ENCODE measurements at regions not wholly inside any gene's neighbourhood (a gene's known extent, or its start where the extent isn't known, plus 50 kb on each side); places are given as distances from the start of the nearest gene placed in this dataset.
"Not testable (repeated sequence)": the region's sequence is repeated elsewhere in the genome, so short reads cannot be mapped to it uniquely, and the experiment has no call there.

DNA sequence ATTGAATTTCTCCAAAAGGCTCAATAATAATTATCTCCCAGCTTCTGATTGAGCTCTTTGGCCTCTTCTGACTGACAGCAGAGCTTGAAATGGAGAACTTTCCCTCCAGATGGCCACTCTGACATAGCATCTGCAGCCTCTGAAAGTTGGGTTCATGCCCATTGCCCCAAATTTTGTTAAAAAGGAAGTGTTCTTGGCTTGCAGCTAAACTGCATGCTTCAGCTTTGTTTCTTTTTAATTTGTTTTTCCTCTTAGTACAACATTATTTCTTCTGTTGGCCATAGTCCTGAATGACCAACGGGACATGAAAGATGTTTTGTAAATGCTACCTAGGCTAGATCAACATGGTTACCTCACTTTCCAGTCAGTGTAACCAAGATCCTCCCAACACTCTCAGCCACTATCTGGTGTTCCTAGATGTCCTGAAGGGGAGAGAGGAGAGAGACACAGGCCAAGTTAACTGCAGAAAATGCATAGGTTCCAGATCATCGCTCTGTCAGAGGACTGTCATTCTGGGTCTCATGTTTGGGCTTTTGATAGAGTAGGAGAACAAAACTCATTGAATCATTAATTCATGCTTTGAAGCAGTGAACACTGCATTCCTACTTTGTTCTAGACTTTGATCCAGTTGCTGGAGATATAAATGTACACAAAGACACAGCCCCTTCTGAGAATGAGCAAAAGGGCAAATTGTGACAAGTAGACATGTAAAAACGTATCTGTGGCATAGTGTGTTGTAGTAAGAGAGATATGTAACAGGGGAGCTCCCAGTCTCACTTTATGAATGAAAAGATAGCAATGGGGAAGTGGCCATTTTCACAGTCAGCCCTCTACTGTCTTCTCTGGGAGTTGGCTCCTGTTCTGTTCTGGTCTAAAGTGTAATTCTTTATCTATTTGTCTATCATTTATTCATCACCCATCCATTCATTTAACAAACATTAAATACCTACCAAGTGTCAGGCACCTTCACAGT, 156.2 kb downstream of the ZNF621 start:
- no peak for DNase-seq (ENCODE audit: low spot score)
- no peak overlapping the region for H3K27ac ChIP-seq
- no peak for TF ChIP-seq CTCF (conservative IDR thresholded peaks at IDR 0.05; ENCODE audit: low read depth)
- ChIA-PET CTCF (no interaction called here), POLR2A (ENCODE audit: low non-redundant PET) (no interaction called here)

- no peak overlapping the region for H3K27ac ChIP-seq
- TF ChIP-seq CTCF (conservative IDR thresholded peaks at IDR 0.05; ENCODE audit: low read depth) = no peak
- ChIA-PET CTCF (no interaction called here), POLR2A (ENCODE audit: low non-redundant PET) (no interaction called here)
- no peak for DNase-seq (ENCODE audit: low spot score)
Measured at GRCh38 chr3:40681658-40682055, 156.9 kb downstream of the ZNF621 start.

- TF ChIP-seq CTCF (conservative IDR thresholded peaks at IDR 0.05; ENCODE audit: low read depth) = no peak
- no peak overlapping the region for H3K27ac ChIP-seq
- ChIA-PET POLR2A (ENCODE audit: low non-redundant PET) (no interaction called here), CTCF (no interaction called here)
- DNase-seq (ENCODE audit: low spot score) = no peak
Measured at GRCh38 chr3:40689837-40690236, 165.1 kb downstream of the ZNF621 start.

GRCh38 chr3:40690749-40691451, 166.1 kb downstream of the ZNF621 start:
- H3K27ac ChIP-seq = peak overlapping the region; percentile 48
- no peak for TF ChIP-seq CTCF (conservative IDR thresholded peaks at IDR 0.05; ENCODE audit: low read depth)
- CTCF ChIA-PET = no interaction called here
- POLR2A ChIA-PET (ENCODE audit: low non-redundant PET) = no interaction called here
- no peak for DNase-seq (ENCODE audit: low spot score)

DNA sequence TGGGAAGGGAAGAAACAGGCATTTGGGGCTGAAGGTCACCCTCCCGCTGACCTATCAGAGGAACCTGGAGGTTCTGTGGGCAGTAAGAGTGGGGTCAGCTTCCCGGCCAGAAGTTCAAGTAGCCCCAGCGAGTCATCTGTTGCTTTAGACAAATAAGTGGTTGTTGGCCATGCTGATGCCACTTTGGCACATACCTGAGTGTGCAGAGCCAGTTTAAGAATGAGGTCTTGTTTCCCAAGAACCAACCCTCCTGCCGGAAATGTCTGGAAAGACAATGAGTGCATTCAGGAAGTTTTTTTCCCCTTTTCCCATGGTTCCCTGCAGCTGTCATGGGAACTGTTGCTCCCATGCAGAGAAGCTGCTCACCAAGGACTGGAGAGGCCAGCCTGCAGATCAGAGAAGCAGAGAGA, 166.7 kb downstream of the ZNF621 start:
- H3K27ac ChIP-seq = peak overlapping the region; percentile 48; the same call in 1 of the 2 replicates
- DNase-seq (ENCODE audit: low spot score) = no peak
- TF ChIP-seq CTCF (conservative IDR thresholded peaks at IDR 0.05; ENCODE audit: low read depth) = no peak
- POLR2A ChIA-PET (ENCODE audit: low non-redundant PET) = no interaction called here
- CTCF ChIA-PET = interaction anchor here (0.7 kb wide), 1 partner anchor 261 kb away, joined by 5 read pairs; no protein-coding TSS in a partner anchor

GRCh38 chr3:40695848-40696247, 171.1 kb downstream of the ZNF621 start:
- no peak for DNase-seq (ENCODE audit: low spot score)
- ChIA-PET POLR2A (ENCODE audit: low non-redundant PET) (no interaction called here), CTCF (no interaction called here)
- no peak for TF ChIP-seq CTCF (conservative IDR thresholded peaks at IDR 0.05; ENCODE audit: low read depth)
- H3K27ac ChIP-seq = no peak overlapping the region

DNA sequence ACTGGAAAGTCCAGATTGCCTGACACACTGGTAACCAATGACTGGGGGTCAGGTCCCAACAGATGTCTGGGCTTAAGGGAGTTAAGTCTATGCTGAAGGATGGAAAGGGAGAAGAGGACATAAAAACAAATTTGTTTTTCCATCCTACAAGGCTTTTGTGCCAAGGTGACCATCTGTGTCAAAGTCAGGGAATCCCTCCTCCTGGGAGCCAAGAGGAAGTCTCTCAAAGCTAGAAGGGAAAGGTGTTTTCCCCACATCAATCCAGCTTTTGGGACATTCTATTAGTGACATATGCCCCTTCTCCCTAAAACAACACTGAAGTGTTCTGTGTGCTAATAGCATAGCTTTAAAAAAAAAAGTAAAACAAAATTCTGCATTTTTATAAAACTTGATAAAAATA, 173.9 kb downstream of the ZNF621 start:
- DNase-seq (ENCODE audit: low spot score); CTCF ChIA-PET; H3K27ac ChIP-seq; POLR2A ChIA-PET (ENCODE audit: low non-redundant PET): not testable (repeated sequence)
